NT2/D1 (cell line): ENCODE measurements at regions not wholly inside any gene's neighbourhood (a gene's known extent, or its start where the extent isn't known, plus 50 kb on each side); places are given as distances from the start of the nearest gene placed in this dataset.

Experiments
- DNase-seq: peaks from one replicate; pipeline ENCODE4 v3.0.0-alpha.2; 2011; ENCODE audit warnings: low read depth, low spot score
- H3K27me3 ChIP-seq: 2 replicates; pipeline ENCODE4 v1.6.0; 2011; ENCODE audit warnings: mild to moderate bottlenecking; ENCODE audit not compliant: insufficient read length, insufficient read depth
- H3K36me3 ChIP-seq: 2 replicates; pipeline ENCODE4 v1.6.1; 2011; ENCODE audit warnings: mild to moderate bottlenecking, low read length, mixed read lengths; ENCODE audit not compliant: insufficient read depth, insufficient read length
- H3K4me1 ChIP-seq: 2 replicates; pipeline ENCODE4 v1.5.1; 2011; ENCODE audit not compliant: insufficient read depth, insufficient read length
- H3K4me3 ChIP-seq: 2 replicates; pipeline ENCODE4 v1.5.1; 2011; ENCODE audit warnings: low read depth; ENCODE audit not compliant: insufficient read length
- H3K9ac ChIP-seq: 2 replicates; pipeline ENCODE4 v1.6.0; 2011; ENCODE audit warnings: low read depth; ENCODE audit not compliant: insufficient read length
- H3K9me3 ChIP-seq: 2 replicates; pipeline ENCODE4 v1.5.1; 2011; ENCODE audit warnings: mild to moderate bottlenecking, low read length; ENCODE audit not compliant: insufficient read depth
- SUZ12 ChIP-seq: IDR thresholded peaks from 2 replicates; pipeline ENCODE4 v1.6.1; 2011; ENCODE audit not compliant: insufficient read length, insufficient read depth; ENCODE audit errors: extremely low read depth
- YY1 ChIP-seq: IDR thresholded peaks from 2 replicates; pipeline ENCODE4 v1.6.1; 2011; ENCODE audit not compliant: insufficient read length, insufficient read depth
- ZNF274 ChIP-seq: IDR thresholded peaks from 2 replicates; pipeline ENCODE4 v1.6.1; 2011; ENCODE audit warnings: mild to moderate bottlenecking, low read depth, low read length

DNA sequence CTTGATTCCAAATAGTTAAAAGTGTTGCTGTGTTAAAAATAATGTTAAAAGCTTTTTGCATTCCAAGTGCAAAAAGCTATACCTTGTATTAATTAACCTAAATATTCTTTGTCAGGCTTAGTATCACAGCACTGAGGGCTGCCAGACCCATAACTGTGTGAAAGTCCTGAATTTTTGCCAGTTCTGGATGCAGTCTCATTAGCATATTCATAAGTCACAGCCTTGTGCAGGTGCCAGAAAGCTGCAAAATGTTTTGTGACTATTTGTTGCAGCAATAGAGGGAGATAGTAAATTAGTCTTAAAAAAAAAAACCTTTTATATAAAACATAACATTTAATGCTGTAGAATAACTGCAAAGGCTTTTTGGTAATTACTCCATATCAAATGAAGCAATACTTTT, 56.6 kb downstream of the SLITRK1 start:
- H3K4me3 ChIP-seq: no peak overlapping the region
- peaks cover 16% of the 10 kb centered on the region; the same call in 1 of the 2 replicates for H3K9me3 ChIP-seq
- no peaks in the 10 kb centered on the region for H3K4me1 ChIP-seq
- H3K27me3 ChIP-seq: no peaks in the 10 kb centered on the region
- no peak overlapping the region for H3K9ac ChIP-seq
- DNase-seq: no peak
- no peaks in the 10 kb centered on the region for H3K36me3 ChIP-seq
- TF ChIP-seq YY1 (no peak), ZNF274 (no peak)

DNA sequence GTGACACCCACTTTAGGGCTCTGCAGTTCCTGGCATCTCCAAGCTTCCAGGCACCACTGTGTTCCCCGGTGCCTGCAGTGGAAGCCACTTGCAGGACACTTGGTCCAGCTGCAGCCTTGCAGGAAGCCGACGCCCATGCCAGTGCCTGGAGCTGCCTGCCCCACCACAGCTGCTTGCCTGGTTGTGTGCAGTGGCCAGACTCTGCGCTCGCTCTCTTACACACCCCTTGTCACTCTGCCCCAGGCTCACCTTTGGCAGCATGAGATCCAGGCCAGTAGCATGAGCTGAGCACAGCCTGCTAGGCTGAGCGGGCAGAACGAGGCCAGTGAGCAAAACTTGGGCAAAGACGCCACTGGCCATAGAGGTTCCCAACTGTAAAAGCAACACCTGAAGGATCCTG, 57.7 kb downstream of the SLITRK1 start:
- Histone ChIP-seq H3K27me3 (no peaks in the 10 kb centered on the region), H3K9ac (no peak overlapping the region), H3K4me3 (no peak overlapping the region), H3K36me3 (no peaks in the 10 kb centered on the region), H3K4me1 (no peaks in the 10 kb centered on the region), H3K9me3 (peaks cover 16% of the 10 kb centered on the region; the same call in 1 of the 2 replicates)
- TF ChIP-seq ZNF274 (no peak), SUZ12 (no peak), YY1 (no peak)
- DNase-seq: no peak

DNA sequence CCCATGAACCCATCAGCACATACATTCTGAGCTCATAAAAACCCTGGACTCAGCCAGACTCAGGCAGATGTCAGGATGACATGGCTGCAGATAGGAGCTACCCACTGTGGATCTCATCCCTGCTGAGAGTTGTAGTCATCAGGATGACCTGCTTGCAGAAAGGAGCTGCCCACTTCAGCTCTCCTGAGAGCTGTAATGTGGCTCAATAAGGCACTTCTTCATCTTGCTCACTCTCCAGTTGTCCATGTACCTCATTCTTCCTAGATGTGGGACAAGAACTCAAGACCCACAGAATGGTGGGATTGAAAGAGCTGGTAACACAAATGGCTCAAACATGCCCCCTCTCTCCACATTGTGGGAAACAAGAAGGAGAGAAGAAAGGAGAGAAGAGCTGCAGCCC, 58.2 kb downstream of the SLITRK1 start:
- no peak for DNase-seq
- TF ChIP-seq YY1 (no peak), ZNF274 (no peak)
- H3K9ac ChIP-seq: no peak overlapping the region
- no peaks in the 10 kb centered on the region for H3K4me1 ChIP-seq
- no peaks in the 10 kb centered on the region for H3K36me3 ChIP-seq
- no peak overlapping the region for H3K4me3 ChIP-seq
- no peaks in the 10 kb centered on the region for H3K27me3 ChIP-seq
- H3K9me3 ChIP-seq: peaks cover 16% of the 10 kb centered on the region; the same call in 1 of the 2 replicates

DNA sequence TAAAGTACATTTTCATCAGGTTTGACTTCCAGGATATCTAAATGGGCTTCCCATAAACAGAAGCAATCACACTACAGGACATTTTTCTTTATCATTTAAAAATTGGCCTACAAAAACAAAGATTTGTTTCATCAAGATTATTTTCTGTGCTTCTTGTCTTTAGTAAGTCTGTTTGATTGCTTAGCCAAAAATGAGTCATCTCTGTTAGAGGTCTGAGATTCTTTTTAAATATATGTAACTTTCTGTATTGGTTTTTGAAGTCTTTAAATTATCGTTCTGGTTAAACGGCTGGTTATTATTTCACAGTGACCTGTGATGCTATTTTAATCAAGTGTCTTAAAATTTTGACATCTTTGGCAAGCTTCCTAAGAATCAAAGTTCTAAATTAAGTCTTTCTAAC, 62.7 kb downstream of the SLITRK1 start:
- no peak for TF ChIP-seq ZNF274
- H3K4me1 ChIP-seq: no peaks in the 10 kb centered on the region
- H3K9ac ChIP-seq: no peak overlapping the region
- H3K4me3 ChIP-seq: no peak overlapping the region
- no peaks in the 10 kb centered on the region for H3K36me3 ChIP-seq
- no peaks in the 10 kb centered on the region for H3K27me3 ChIP-seq
- no peak for DNase-seq
- peaks cover 14% of the 10 kb centered on the region; the same call in 1 of the 2 replicates for H3K9me3 ChIP-seq

DNA sequence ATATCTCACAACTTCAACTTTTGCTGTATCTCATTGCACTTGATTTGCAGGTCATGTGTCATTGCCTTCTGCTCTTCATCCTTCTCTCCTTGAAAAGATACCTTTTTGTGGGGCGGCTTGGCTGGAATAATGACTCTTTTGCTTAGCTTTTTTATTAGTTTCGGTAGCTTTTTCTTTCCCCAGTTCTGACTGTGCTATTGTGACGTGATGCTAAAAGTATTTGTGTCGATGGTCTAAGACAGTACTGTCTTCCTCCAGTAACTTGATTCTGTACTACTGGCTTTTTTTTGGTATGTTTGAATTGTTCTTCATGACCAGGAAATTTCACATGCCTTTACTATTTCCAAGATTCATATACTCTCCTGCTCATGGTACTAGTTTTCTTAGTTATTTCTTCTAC, 63.1 kb downstream of the SLITRK1 start:
- no peak overlapping the region for H3K4me3 ChIP-seq
- no peak for DNase-seq
- no peaks in the 10 kb centered on the region for H3K27me3 ChIP-seq
- TF ChIP-seq ZNF274 (no peak), YY1 (no peak), SUZ12 (no peak)
- H3K9ac ChIP-seq: no peak overlapping the region
- peaks cover 10% of the 10 kb centered on the region; the same call in 1 of the 2 replicates for H3K9me3 ChIP-seq
- no peaks in the 10 kb centered on the region for H3K36me3 ChIP-seq
- H3K4me1 ChIP-seq: no peaks in the 10 kb centered on the region

DNA sequence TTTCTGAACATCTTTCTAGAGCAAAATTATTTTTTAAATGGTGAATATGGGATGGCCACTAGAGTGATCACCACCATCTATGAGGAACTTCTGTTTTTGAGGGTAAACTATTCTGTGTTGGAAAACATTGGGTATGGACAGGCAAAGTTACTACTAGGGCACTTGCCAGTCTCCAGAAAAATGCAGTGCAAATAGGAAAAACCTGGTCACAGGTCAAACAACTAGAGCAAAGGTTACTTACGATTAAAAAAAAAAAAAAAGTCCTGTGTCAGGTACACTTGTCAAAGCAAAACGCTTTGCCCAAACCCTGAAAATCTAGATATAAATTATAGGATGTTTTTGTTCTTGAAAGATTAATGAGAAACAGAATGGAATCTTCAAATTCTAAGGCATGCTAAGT, 66.2 kb downstream of the SLITRK1 start:
- TF ChIP-seq ZNF274: no peak
- no peak for TF ChIP-seq SUZ12
- no peak for TF ChIP-seq YY1
- Histone ChIP-seq H3K9ac (no peak overlapping the region), H3K9me3 (peaks cover 4% of the 10 kb centered on the region; the same call in 1 of the 2 replicates), H3K36me3 (no peaks in the 10 kb centered on the region), H3K4me1 (no peaks in the 10 kb centered on the region), H3K4me3 (no peak overlapping the region), H3K27me3 (no peaks in the 10 kb centered on the region)
- no peak for DNase-seq

DNA sequence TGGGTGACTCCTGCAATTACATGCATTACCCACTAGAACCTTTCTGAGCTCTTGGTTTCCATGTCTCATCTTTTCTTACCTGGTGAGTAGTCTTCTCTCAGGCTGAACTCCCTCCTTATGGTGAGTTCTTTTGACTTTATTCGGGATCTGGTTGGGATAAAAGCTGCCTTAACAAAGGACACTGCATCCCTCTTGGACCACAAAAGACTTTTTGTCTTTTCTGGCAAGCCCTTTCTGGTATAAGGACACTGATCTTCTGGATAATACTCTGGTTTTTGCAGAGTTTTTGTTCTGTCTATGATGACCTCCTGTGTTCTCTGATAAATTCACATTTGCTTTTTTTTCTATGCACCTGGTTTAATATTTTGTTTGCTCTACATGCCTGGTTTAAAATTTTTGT, 66.7 kb downstream of the SLITRK1 start:
- no peak for DNase-seq

DNA sequence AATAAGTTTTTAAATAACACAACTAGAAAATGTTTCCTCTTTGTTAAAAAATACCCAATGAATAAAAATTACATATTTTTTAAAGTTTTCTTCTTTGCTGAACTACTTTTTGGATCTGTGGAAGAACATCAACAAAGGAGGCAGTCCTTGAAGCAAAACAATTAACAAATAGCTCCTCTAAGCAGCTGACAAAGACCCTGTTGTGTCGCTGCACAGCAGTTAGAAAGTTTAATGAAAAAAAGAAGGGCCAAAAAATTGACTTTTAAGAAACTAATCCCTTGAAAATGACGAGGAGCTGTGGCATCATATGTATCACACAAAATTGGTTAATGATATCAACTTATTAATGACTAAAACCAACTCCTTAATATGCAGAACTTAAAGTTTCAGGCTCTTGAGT, 72.1 kb downstream of the SLITRK1 start:
- peaks cover 4% of the 10 kb centered on the region; the same call in 1 of the 2 replicates for H3K9me3 ChIP-seq
- no peak for DNase-seq
- no peak overlapping the region for H3K4me3 ChIP-seq
- no peak for TF ChIP-seq ZNF274
- TF ChIP-seq SUZ12: no peak
- TF ChIP-seq YY1: no peak
- H3K36me3 ChIP-seq: no peaks in the 10 kb centered on the region
- H3K27me3 ChIP-seq: no peaks in the 10 kb centered on the region
- H3K4me1 ChIP-seq: no peaks in the 10 kb centered on the region
- H3K9ac ChIP-seq: no peak overlapping the region

More for the DNA sequence above, 66.7 kb downstream of the SLITRK1 start:
- no peak overlapping the region for H3K9ac ChIP-seq
- H3K4me1 ChIP-seq: no peaks in the 10 kb centered on the region
- no peak overlapping the region for H3K4me3 ChIP-seq
- peaks cover 4% of the 10 kb centered on the region; the same call in 1 of the 2 replicates for H3K9me3 ChIP-seq
- TF ChIP-seq ZNF274: no peak
- no peaks in the 10 kb centered on the region for H3K36me3 ChIP-seq
- no peaks in the 10 kb centered on the region for H3K27me3 ChIP-seq
